Stimulated activated naive CD8-positive, alpha-beta T cell treated with anti-CD3 and anti-CD28 coated beads, Interleukin-15, Interleukin-2, amounts not matched to agents 100 ng/mL and 50 ng/mL, for 24 hours (primary cell): ENCODE measurements at regions not wholly inside any gene's neighbourhood (a gene's known extent, or its start where the extent isn't known, plus 50 kb on each side); places are given as distances from the start of the nearest gene placed in this dataset.

Source experiments
- H3K27ac Mint-ChIP-seq: one replicate; pipeline ENCODE4 v1.8.0; 2021; ENCODE audit warnings: mild to moderate bottlenecking, mixed read lengths
- H3K27me3 Mint-ChIP-seq: one replicate; pipeline ENCODE4 v1.8.0; 2021; ENCODE audit warnings: mixed read lengths
- H3K36me3 Mint-ChIP-seq: one replicate; pipeline ENCODE4 v1.8.0; 2021; ENCODE audit warnings: low read depth, mixed read lengths
- H3K4me1 Mint-ChIP-seq: one replicate; pipeline ENCODE4 v1.8.0; 2021; ENCODE audit warnings: low read depth, mixed read lengths
- H3K4me3 Mint-ChIP-seq: one replicate; pipeline ENCODE4 v1.8.0; 2021; ENCODE audit warnings: mild to moderate bottlenecking, mixed read lengths
- H3K9me3 Mint-ChIP-seq: one replicate; pipeline ENCODE4 v1.8.0; 2021; ENCODE audit warnings: mixed read lengths

DNA sequence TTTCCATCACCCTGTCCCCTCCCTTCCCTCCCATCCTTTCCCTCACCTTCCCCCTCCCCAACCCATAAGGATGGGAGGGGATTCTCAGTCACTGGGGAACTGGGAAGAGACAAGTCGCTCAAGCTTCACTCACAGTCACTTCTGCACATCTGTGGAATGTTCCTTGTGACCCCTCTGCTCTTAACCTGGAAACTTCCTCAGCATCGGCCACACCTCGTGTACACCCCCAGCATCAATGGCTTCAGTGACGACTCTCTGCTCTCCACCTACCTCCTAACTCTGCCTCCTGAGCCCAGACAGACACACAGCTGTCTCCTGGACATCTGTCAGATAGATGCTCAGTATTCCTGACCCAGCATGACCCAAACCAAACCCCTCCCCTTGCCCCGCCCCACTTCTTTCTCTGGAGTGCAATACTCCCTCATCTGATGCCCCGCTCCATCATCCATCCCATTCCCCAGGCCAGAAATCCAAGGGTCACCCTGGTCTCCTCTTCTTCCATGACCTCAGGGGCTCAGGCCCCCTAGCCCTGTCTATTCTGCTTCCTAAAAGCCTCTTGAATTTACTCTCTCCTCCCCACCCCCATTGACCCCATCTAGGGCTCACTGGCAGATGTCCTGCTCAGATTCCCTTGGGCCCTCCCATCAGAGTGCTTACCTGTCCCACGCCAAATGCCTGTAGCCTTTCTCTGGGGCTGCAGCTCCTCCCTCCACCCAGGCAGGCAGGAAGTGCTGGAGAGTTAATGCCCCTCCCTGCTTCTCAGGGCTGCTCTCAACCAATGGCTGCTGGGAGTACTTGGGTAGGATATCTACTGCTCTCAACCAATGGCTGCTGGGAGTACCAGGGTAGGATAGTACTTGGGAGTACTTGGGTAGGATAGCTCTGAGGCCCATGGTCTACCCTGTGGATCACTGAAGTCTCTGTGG lies 83.1 kb upstream of the CSF3R start:
- H3K27me3 Mint-ChIP-seq, result no peaks in the 10 kb centered on the region
- no peak overlapping the region for H3K4me3 Mint-ChIP-seq
- no peak overlapping the region for H3K27ac Mint-ChIP-seq
- no peaks in the 10 kb centered on the region for H3K36me3 Mint-ChIP-seq
- H3K9me3 Mint-ChIP-seq, result no peaks in the 10 kb centered on the region
- no peaks in the 10 kb centered on the region for H3K4me1 Mint-ChIP-seq

DNA sequence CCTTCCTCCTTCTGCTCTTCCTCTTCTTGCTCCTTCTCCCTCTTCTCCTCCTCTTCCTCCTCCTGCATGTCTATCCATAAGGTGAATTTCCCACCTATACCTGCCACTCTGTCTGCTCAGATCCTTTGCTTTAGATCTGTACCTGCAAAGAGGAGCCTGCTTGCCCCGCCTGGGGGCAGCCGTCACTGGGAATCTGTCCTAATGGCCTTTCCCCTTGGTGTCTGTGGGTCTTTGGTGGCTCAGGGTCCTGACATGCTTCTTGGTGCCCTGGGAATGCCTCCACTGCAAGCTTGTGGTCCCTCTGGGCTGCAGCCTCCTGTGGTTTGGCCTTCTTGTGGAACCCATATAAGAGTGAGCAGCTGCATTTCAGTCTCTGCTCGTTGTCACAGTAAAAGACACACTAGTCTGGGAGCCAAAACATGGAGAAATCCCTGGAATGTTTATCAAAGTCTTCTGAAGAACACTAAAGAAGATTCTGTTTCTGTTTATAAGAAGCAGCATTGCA lies 79.5 kb upstream of the CSF3R start:
- no peaks in the 10 kb centered on the region for H3K4me1 Mint-ChIP-seq
- H3K4me3 Mint-ChIP-seq, result no peak overlapping the region
- no peaks in the 10 kb centered on the region for H3K9me3 Mint-ChIP-seq
- H3K36me3 Mint-ChIP-seq, result no peaks in the 10 kb centered on the region
- no peaks in the 10 kb centered on the region for H3K27me3 Mint-ChIP-seq
- H3K27ac Mint-ChIP-seq, result no peak overlapping the region

DNA sequence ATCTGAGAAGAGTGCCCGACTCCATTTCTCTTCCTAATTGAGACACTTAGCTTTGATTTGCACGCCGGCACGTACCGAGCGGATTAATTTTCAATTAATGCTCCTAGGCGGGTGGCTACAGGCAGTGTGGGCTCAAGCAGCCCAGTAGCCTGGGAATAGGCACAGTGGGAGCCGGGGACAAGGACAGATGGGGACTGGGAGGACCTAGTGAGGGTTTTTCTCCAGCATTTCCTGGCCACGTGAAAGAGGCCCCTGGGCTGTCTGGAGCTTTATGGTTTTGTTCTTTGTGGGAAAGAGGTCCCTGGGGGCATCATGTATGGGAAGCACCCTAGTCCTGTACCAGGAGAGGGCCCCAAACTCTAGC lies 78.6 kb upstream of the CSF3R start:
- H3K27ac Mint-ChIP-seq, result no peak overlapping the region
- H3K27me3 Mint-ChIP-seq, result no peaks in the 10 kb centered on the region
- H3K4me3 Mint-ChIP-seq, result no peak overlapping the region
- no peaks in the 10 kb centered on the region for H3K36me3 Mint-ChIP-seq
- H3K9me3 Mint-ChIP-seq, result no peaks in the 10 kb centered on the region
- H3K4me1 Mint-ChIP-seq, result no peaks in the 10 kb centered on the region

DNA sequence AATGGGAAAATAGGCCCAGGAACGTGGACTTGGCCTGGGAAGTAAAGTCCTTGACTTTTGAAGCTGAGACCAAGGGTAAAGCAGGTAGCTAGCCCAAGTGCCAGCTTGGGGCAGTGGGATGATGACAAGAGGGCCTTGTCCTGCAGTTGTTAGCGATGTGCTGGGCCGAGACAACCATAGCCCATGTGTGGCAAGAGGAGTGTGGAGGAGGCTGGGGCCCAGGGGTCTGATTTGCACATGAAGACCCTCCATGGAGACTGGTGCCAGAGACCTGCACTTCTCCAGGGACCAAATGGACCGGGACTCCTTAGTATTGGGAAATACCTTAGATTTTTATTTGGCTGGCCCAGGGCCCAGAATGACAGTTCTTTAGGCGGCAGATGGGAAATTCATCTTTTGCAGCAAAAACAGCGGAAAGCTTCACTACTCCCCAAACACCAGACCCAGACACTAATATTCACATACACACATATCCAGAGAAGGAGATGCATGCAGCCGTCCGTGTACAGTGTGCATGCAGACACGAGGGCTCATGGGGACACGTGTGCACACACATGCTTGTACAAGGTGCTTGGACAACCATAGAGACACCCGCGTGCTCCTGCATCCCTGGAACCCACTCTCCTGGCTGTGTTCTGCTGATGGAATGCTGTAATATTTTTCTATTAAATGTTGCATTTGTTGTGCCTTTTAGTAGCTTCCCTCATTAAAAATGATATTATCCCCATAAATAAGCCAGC lies 78.1 kb upstream of the CSF3R start:
- Mint-ChIP-seq H3K9me3 (no peaks in the 10 kb centered on the region), H3K4me1 (no peaks in the 10 kb centered on the region), H3K27ac (no peak overlapping the region), H3K36me3 (no peaks in the 10 kb centered on the region), H3K27me3 (no peaks in the 10 kb centered on the region), H3K4me3 (no peak overlapping the region)

DNA sequence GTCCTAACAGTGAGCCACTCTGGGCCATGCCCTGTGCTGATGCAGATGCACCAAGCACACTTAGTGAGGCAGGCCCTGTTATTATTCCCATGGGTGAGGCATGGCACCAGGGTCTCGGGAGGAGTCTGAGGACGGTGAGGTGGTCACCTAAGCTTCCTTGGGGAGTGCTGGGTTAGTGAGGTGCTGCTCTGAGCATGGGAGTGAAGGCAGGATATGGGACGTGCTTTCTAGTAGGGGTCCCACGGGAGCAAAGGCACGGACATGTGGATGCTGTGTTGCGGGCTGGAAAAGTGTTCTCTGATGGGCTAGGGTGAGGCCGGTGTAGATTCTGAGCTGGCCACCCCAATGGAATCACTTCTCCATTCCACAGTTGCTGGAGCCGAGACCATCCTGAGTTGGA lies 77.5 kb upstream of the CSF3R start:
- peaks cover 3% of the 10 kb centered on the region for H3K27me3 Mint-ChIP-seq
- H3K9me3 Mint-ChIP-seq, result no peaks in the 10 kb centered on the region
- no peak overlapping the region for H3K27ac Mint-ChIP-seq
- H3K36me3 Mint-ChIP-seq, result no peaks in the 10 kb centered on the region
- H3K4me3 Mint-ChIP-seq, result no peak overlapping the region
- no peaks in the 10 kb centered on the region for H3K4me1 Mint-ChIP-seq

GRCh38 chr1:36559061-36559460 lies 76.3 kb upstream of the CSF3R start:
- H3K4me1 Mint-ChIP-seq, result no peaks in the 10 kb centered on the region
- no peaks in the 10 kb centered on the region for H3K36me3 Mint-ChIP-seq
- H3K27me3 Mint-ChIP-seq, result peaks cover 6% of the 10 kb centered on the region
- no peak overlapping the region for H3K27ac Mint-ChIP-seq
- no peak overlapping the region for H3K4me3 Mint-ChIP-seq
- no peaks in the 10 kb centered on the region for H3K9me3 Mint-ChIP-seq

GRCh38 chr1:36557041-36558000 lies 74.6 kb upstream of the CSF3R start:
- peaks cover 22% of the 10 kb centered on the region for H3K27me3 Mint-ChIP-seq
- no peaks in the 10 kb centered on the region for H3K36me3 Mint-ChIP-seq
- no peaks in the 10 kb centered on the region for H3K4me1 Mint-ChIP-seq
- no peak overlapping the region for H3K27ac Mint-ChIP-seq
- H3K9me3 Mint-ChIP-seq, result no peaks in the 10 kb centered on the region
- no peak overlapping the region for H3K4me3 Mint-ChIP-seq

GRCh38 chr1:36555041-36555440 lies 72.3 kb upstream of the CSF3R start:
- no peak overlapping the region for H3K4me3 Mint-ChIP-seq
- no peaks in the 10 kb centered on the region for H3K9me3 Mint-ChIP-seq
- peaks cover 32% of the 10 kb centered on the region for H3K27me3 Mint-ChIP-seq
- no peaks in the 10 kb centered on the region for H3K4me1 Mint-ChIP-seq
- H3K27ac Mint-ChIP-seq, result no peak overlapping the region
- H3K36me3 Mint-ChIP-seq, result no peaks in the 10 kb centered on the region

- no peak overlapping the region for H3K4me3 Mint-ChIP-seq
- H3K27ac Mint-ChIP-seq, result no peak overlapping the region
- no peaks in the 10 kb centered on the region for H3K36me3 Mint-ChIP-seq
- H3K4me1 Mint-ChIP-seq, result no peaks in the 10 kb centered on the region
- H3K9me3 Mint-ChIP-seq, result no peaks in the 10 kb centered on the region
- H3K27me3 Mint-ChIP-seq, result peaks cover 38% of the 10 kb centered on the region
Measured at GRCh38 chr1:36554323-36554628, 71.6 kb upstream of the CSF3R start.

DNA sequence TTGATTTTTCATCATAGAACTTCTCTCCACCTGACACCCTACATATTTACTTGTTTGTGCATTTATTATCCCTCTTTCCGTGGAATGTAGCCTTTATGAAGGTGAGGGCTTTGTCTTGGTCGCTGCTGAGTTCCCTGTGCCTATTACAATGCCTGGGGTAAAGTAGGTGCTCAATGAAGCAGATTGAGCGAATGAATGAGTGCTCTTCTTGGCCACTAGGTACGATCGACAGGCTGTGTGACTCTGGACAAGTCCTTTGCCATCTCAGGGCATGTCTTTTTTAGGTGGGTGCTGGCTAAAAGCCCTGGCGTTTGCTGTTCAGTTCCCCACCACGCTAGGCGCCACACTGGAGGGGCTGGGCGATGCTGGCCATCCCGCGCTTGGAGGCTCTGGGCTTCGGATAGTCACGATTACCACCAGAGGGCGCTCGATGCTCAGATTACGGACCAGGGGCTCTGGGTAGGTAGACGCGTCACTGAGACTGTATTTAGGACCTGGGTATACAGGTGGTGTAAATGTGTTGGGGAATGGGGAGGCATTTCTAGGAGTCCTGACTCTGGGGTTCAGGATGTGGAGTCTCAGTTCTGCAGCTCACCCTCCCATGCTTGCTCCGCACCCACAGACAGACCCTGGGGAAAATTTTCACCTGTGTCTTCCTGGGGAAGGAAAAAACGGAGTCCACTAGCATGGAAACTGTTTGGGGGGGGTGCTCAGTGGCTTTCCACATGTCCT lies 71.0 kb upstream of the CSF3R start:
- Mint-ChIP-seq H3K36me3 (no peaks in the 10 kb centered on the region), H3K9me3 (no peaks in the 10 kb centered on the region), H3K4me1 (no peaks in the 10 kb centered on the region), H3K27ac (no peak overlapping the region), H3K4me3 (no peak overlapping the region), H3K27me3 (peaks cover 38% of the 10 kb centered on the region)

DNA sequence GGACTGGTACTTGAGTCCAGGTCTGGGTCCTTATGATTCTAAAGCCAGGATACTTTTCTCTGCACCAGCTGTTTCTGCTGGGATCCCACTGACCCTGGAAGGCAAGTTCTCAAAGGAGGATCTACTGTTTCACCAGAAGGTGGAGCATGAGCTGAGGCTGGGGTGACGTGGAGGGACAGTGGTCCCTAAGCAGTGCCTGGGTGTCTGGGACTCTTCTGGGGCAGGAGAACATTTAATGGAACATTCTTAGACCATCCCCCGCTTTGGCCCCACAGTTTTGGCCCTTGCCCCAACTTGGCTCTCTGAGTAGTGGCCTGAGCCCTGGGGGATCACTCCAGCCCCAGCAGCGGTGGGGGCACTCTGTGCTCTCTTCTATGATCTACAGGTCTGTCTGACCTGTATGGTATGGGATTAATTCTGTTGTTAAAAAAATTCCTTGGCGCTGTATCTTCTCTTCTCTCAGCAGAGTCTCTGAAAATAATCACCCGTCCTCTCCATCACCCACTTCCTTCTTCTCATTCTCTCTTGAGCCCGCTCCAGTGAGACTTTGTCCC lies 60.3 kb upstream of the CSF3R start:
- H3K27ac Mint-ChIP-seq, result no peak overlapping the region
- H3K36me3 Mint-ChIP-seq, result no peaks in the 10 kb centered on the region
- no peaks in the 10 kb centered on the region for H3K4me1 Mint-ChIP-seq
- no peaks in the 10 kb centered on the region for H3K9me3 Mint-ChIP-seq
- H3K27me3 Mint-ChIP-seq, result peaks cover 26% of the 10 kb centered on the region
- no peak overlapping the region for H3K4me3 Mint-ChIP-seq

GRCh38 chr1:36542024-36542961 lies 59.6 kb upstream of the CSF3R start:
- H3K4me1 Mint-ChIP-seq, result no peaks in the 10 kb centered on the region

GRCh38 chr1:36540056-36540455 lies 57.3 kb upstream of the CSF3R start:
- no peak overlapping the region for H3K4me3 Mint-ChIP-seq
- no peaks in the 10 kb centered on the region for H3K9me3 Mint-ChIP-seq
- no peak overlapping the region for H3K27ac Mint-ChIP-seq
- H3K4me1 Mint-ChIP-seq, result no peaks in the 10 kb centered on the region
- H3K27me3 Mint-ChIP-seq, result peaks cover 34% of the 10 kb centered on the region
- no peaks in the 10 kb centered on the region for H3K36me3 Mint-ChIP-seq

More at GRCh38 chr1:36542024-36542961, 59.6 kb upstream of the CSF3R start:
- Mint-ChIP-seq H3K36me3 (no peaks in the 10 kb centered on the region), H3K9me3 (no peaks in the 10 kb centered on the region), H3K27ac (no peak overlapping the region), H3K27me3 (peaks cover 27% of the 10 kb centered on the region), H3K4me3 (no peak overlapping the region)
